HFF-Myc (cell line): ENCODE measurements at regions not wholly inside any gene's neighbourhood (a gene's known extent, or its start where the extent isn't known, plus 50 kb on each side); places are given as distances from the start of the nearest gene placed in this dataset.

Experiments used
- DNase-seq: peaks from one replicate; pipeline ENCODE4 v3.0.0-alpha.2; 2011; ENCODE audit warnings: low read depth; ENCODE audit errors: extremely low read depth
- H3K4me3 ChIP-seq: replicated peaks from 2 replicates; pipeline ENCODE4 v1.5.1; 2011; ENCODE audit warnings: low read depth, mild to moderate bottlenecking, control low read depth, low read length
- CTCF ChIP-seq: IDR thresholded peaks from 2 replicates; pipeline ENCODE4 v1.5.1; 2012; ENCODE audit warnings: mild to moderate bottlenecking, low read depth, low read length, control low read depth; ENCODE audit errors: missing control alignments

- TF ChIP-seq CTCF = no peak
- H3K4me3 ChIP-seq = no peak overlapping the region
- no peak for DNase-seq
Measured at GRCh38 chr13:90763476-90764150, 583.9 kb upstream of the MIR17HG start.

GRCh38 chr13:90766386-90766902 lies 581.0 kb upstream of the MIR17HG start:
- TF ChIP-seq CTCF = no peak
- DNase-seq = no peak
- H3K4me3 ChIP-seq = no peak overlapping the region

- H3K4me3 ChIP-seq = no peak overlapping the region
- no peak for DNase-seq
- TF ChIP-seq CTCF = no peak
Measured at GRCh38 chr13:90768116-90768515, 579.4 kb upstream of the MIR17HG start.

- H3K4me3 ChIP-seq = no peak overlapping the region
- no peak for DNase-seq
- no peak for TF ChIP-seq CTCF
Measured at GRCh38 chr13:90769387-90769786, 578.1 kb upstream of the MIR17HG start.

GRCh38 chr13:90770334-90770733 lies 577.2 kb upstream of the MIR17HG start:
- H3K4me3 ChIP-seq = no peak overlapping the region
- no peak for DNase-seq
- TF ChIP-seq CTCF = no peak

- TF ChIP-seq CTCF = no peak
- H3K4me3 ChIP-seq = no peak overlapping the region
- DNase-seq = no peak
Measured at GRCh38 chr13:90773681-90774080, 573.8 kb upstream of the MIR17HG start.
